K562 (cell line): ENCODE measurements at regions not wholly inside any gene's neighbourhood (a gene's known extent, or its start where the extent isn't known, plus 50 kb on each side); places are given as distances from the start of the nearest gene placed in this dataset.

ENCODE experiments used
- FOXO4 ChIP-seq: fragments of 450-650 bp; formaldehyde crosslinking; IDR thresholded peaks from 2 replicates; pipeline ENCODE4 v1.4.0; 2020; ENCODE audit warnings: mild to moderate bottlenecking, moderate library complexity
- FOXP4 ChIP-seq: sonication (generic); formaldehyde crosslinking; IDR thresholded peaks from 2 replicates; pipeline ENCODE4 v1.8.0; 2022; ENCODE audit warnings: mild to moderate bottlenecking, missing genetic modification reagents, borderline replicate concordance
- GABPB2 ChIP-seq: fragments of 250-450 bp; sonication (Bioruptor Pico); conservative IDR thresholded peaks from 2 replicates; pipeline ENCODE4 v1.5.1; 2021; ENCODE audit warnings: mild to moderate bottlenecking
- MGA ChIP-seq: fragments of 450-650 bp; IDR thresholded peaks from 2 replicates; pipeline ENCODE4 v1.6.1; 2016; ENCODE audit warnings: mild to moderate bottlenecking, moderate library complexity
- POLR2B ChIP-seq: fragments of 450-650 bp; IDR thresholded peaks from 2 replicates; pipeline ENCODE4 v1.6.1; 2018; ENCODE audit warnings: low read depth; ENCODE audit not compliant: partially characterized antibody
- POLR2G ChIP-seq: fragments of 200-400 bp; formaldehyde crosslinking; IDR thresholded peaks from 2 replicates; pipeline ENCODE4 v1.6.1; 2017; ENCODE audit warnings: low read depth, mild to moderate bottlenecking, antibody characterized with exemption, low read length, moderate library complexity
- SREBF1 ChIP-seq: fragments of 150-350 bp; IDR thresholded peaks from 2 replicates; pipeline ENCODE4 v1.6.1; 2014; ENCODE audit warnings: antibody characterized with exemption, low read depth, low read length, borderline replicate concordance
- THRB ChIP-seq: fragments of 450-650 bp; formaldehyde crosslinking; conservative IDR thresholded peaks from 2 replicates; pipeline ENCODE4 v1.4.0; 2022; ENCODE audit warnings: mild to moderate bottlenecking, missing genetic modification characterization
- ZNF121 ChIP-seq: sonication (generic); formaldehyde crosslinking; conservative IDR thresholded peaks from 2 replicates; pipeline ENCODE4 v1.8.0; 2022; ENCODE audit warnings: missing genetic modification reagents
- ZNF324 ChIP-seq: fragments of 250-450 bp; sonication (Bioruptor Pico); IDR thresholded peaks from 2 replicates; pipeline ENCODE4 v1.4.0; 2020; ENCODE audit warnings: mild to moderate bottlenecking
- ZNF766 ChIP-seq: fragments of 200-800 bp; sonication (Bioruptor generic); conservative IDR thresholded peaks from 2 replicates; pipeline ENCODE4 v1.6.1; 2016; ENCODE audit warnings: missing genetic modification characterization, missing compliant biosample characterization

- TF ChIP-seq THRB (no peak), GABPB2 (no peak), FOXP4 (CRISPR knock-in tag) (no peak), MGA (no peak), POLR2B (no peak), POLR2G (no peak), ZNF121 (no peak), SREBF1 (no peak), ZNF766 (CRISPR knock-in tag) (no peak), ZNF324 (CRISPR knock-in tag) (no peak), FOXO4 (CRISPR knock-in tag) (no peak)
Measured at GRCh38 chr3:13972679-13973379, 93.0 kb upstream of the WNT7A start (continued).
